Smooth muscle cell (in vitro differentiated cells): ENCODE measurements at regions not wholly inside any gene's neighbourhood (a gene's known extent, or its start where the extent isn't known, plus 50 kb on each side); places are given as distances from the start of the nearest gene placed in this dataset.
"Not testable (repeated sequence)": the region's sequence is repeated elsewhere in the genome, so short reads cannot be mapped to it uniquely, and the experiment has no call there.

Experiments used
- DNase-seq: peaks from one replicate; lab custom pipeline; 2025; ENCODE audit not compliant: unreplicated experiment; lab: John Stamatoyannopoulos, UW
- H2AFZ ChIP-seq: fragments of 200-600 bp; sonication (generic); 2 replicates; pipeline ENCODE4 v1.6.0; 2016; ENCODE audit warnings: antibody characterized with exemption, low read depth, mild to moderate bottlenecking
- H3F3A ChIP-seq: fragments of 200-600 bp; sonication (generic); 2 replicates; pipeline ENCODE4 v1.6.0; 2017; ENCODE audit warnings: antibody characterized with exemption, low read depth
- H3K27ac ChIP-seq: fragments of 200-600 bp; sonication (generic); 2 replicates; pipeline ENCODE4 v1.5.1; 2016; ENCODE audit warnings: low read depth, mild to moderate bottlenecking
- H3K27me3 ChIP-seq: fragments of 200-600 bp; sonication (generic); 2 replicates; pipeline ENCODE4 v1.6.1; 2016; ENCODE audit warnings: low read depth, mild to moderate bottlenecking
- H3K36me3 ChIP-seq: fragments of 200-600 bp; sonication (generic); 2 replicates; pipeline ENCODE4 v1.5.1; 2016; ENCODE audit warnings: low read depth
- H3K4me1 ChIP-seq: fragments of 200-600 bp; sonication (generic); 2 replicates; pipeline ENCODE4 v1.5.1; 2016; ENCODE audit warnings: low read depth
- H3K4me2 ChIP-seq: fragments of 200-600 bp; sonication (generic); 2 replicates; pipeline ENCODE4 v1.6.0; 2016; ENCODE audit warnings: mild to moderate bottlenecking
- H3K4me3 ChIP-seq: fragments of 200-600 bp; sonication (generic); 2 replicates; pipeline ENCODE4 v1.5.1; 2016; ENCODE audit warnings: mild to moderate bottlenecking
- H3K79me2 ChIP-seq: fragments of 200-600 bp; sonication (generic); 2 replicates; pipeline ENCODE4 v1.6.0; 2016; ENCODE audit warnings: low read depth, mild to moderate bottlenecking
- H3K9ac ChIP-seq: fragments of 200-600 bp; sonication (generic); 2 replicates; pipeline ENCODE4 v1.6.0; 2016; ENCODE audit warnings: low read depth
- H3K9me3 ChIP-seq: fragments of 200-600 bp; sonication (generic); replicated peaks from 2 replicates; pipeline ENCODE4 v1.5.1; 2016; ENCODE audit warnings: low read depth
- H4K20me1 ChIP-seq: fragments of 200-600 bp; sonication (generic); 2 replicates; pipeline ENCODE4 v1.6.0; 2016; ENCODE audit warnings: low read depth
- CTCF ChIP-seq: fragments of 200-600 bp; sonication (generic); IDR thresholded peaks from 2 replicates; pipeline ENCODE4 v1.5.1; 2017; ENCODE audit warnings: borderline replicate concordance, mild to moderate bottlenecking, antibody characterized with exemption; ENCODE audit not compliant: insufficient read depth, poor library complexity, severe bottlenecking
- WGBS: methylation state at CpG from one replicate; pipeline ENCODE4 v1.1.7; 2016; ENCODE audit warnings: low lambda C conversion rate; 5-methylcytosine and 5-hydroxymethylcytosine counted together

- not testable (repeated sequence) for H3K9me3 ChIP-seq, H3K27me3 ChIP-seq, H4K20me1 ChIP-seq, H3K4me2 ChIP-seq, H3K27ac ChIP-seq, H3K4me1 ChIP-seq, H2AFZ ChIP-seq, H3K79me2 ChIP-seq, H3K36me3 ChIP-seq, H3F3A ChIP-seq, H3K4me3 ChIP-seq, H3K9ac ChIP-seq, DNase-seq
- 90% methylated on average over 3 of the region's 3 CpGs for WGBS
Measured at GRCh38 chr6:104676679-104677078, 183.0 kb downstream of the HACE1 start.

DNA sequence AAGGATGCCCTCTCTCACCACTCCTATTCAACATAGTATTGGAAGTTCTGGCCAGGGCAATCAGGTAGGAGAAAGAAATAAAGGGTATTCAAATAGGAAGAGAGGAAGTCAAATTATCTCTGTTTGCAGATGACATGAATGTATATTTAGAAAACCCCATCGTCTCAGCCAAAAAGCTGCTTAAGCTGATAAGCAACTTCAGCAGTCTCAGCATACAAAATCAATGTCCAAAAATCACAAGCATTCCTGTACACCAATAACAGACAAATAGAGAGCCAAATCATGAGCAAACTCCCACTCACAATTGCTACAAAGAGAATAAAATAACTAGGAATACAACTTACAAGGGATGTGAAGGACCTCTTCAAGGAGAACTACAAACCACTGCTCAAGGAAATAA, 184.6 kb downstream of the HACE1 start:
- H4K20me1 ChIP-seq, H3K4me2 ChIP-seq, H2AFZ ChIP-seq, DNase-seq, H3K27me3 ChIP-seq, H3K27ac ChIP-seq, H3K9me3 ChIP-seq, H3F3A ChIP-seq, H3K4me3 ChIP-seq, H3K9ac ChIP-seq, H3K4me1 ChIP-seq, H3K36me3 ChIP-seq, H3K79me2 ChIP-seq: not testable (repeated sequence)
- 100% methylated on average over 1 of the region's 1 CpG for whole genome bisulfite sequencing

DNA sequence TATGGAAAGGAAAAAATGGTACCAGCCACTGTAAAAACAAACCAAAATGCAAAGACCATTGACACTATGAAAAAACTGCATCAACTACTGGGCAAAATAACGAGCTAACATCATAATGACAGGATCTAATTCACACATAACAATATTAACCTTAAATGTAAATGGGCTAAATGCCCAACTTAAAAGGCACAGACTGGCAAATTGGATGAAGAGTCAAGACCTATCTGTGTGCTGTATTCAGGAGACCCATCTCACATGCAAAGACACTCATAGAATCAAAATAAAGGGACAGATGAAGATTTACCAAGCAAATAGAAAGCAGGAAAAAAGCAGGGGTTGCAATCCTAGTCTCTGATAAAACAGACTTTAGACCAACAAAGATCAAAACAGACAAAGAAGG, 186.6 kb downstream of the HACE1 start:
- not testable (repeated sequence) for H3K4me2 ChIP-seq, H3K4me1 ChIP-seq, H3K9me3 ChIP-seq, H2AFZ ChIP-seq, H3F3A ChIP-seq, H3K27me3 ChIP-seq, H4K20me1 ChIP-seq, H3K36me3 ChIP-seq, H3K27ac ChIP-seq, DNase-seq, H3K79me2 ChIP-seq, H3K4me3 ChIP-seq, H3K9ac ChIP-seq
- WGBS: 90% methylated on average over 1 of the region's 1 CpG

DNA sequence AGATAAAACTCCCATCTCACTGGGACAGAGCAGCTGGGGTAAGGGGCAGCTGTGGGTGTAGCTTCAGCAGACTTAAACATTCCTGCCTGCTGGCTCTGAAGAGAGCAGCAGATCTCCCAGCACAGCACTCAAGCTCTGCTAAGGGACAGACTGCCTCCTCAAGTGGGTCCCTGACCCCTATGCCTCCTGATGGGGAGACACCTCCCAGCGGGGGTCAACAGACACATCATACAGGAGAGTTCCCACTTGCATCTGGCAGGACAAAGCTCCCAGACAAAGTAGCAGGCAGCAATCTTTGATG, 188.2 kb downstream of the HACE1 start:
- 100% methylated on average over 1 of the region's 1 CpG for WGBS
- not testable (repeated sequence) for H4K20me1 ChIP-seq, DNase-seq, H3K9ac ChIP-seq, H3K4me3 ChIP-seq, H3K79me2 ChIP-seq, H3K4me1 ChIP-seq, H3F3A ChIP-seq, H3K4me2 ChIP-seq, H3K9me3 ChIP-seq, H3K36me3 ChIP-seq, H3K27me3 ChIP-seq, H2AFZ ChIP-seq, H3K27ac ChIP-seq

- H2AFZ ChIP-seq, DNase-seq, H3K4me2 ChIP-seq, H3K36me3 ChIP-seq, H3K27me3 ChIP-seq, H3K79me2 ChIP-seq, H3K4me1 ChIP-seq, H3K27ac ChIP-seq, H3K4me3 ChIP-seq, H3F3A ChIP-seq, H4K20me1 ChIP-seq, H3K9me3 ChIP-seq, H3K9ac ChIP-seq: not testable (repeated sequence)
- WGBS: 80% methylated on average over 17 of the region's 17 CpGs
Measured at GRCh38 chr6:104670834-104671590, 188.7 kb downstream of the HACE1 start.

- Histone ChIP-seq H4K20me1 (no peaks in the 10 kb centered on the region), H3K27me3 (no peaks in the 10 kb centered on the region), H3K36me3 (peaks cover 3% of the 10 kb centered on the region), H3K27ac (no peak overlapping the region), H3K4me1 (no peaks in the 10 kb centered on the region), H3K9me3 (peaks cover under 1% of the 10 kb centered on the region), H2AFZ (no peak overlapping the region), H3F3A (no peaks in the 10 kb centered on the region), H3K4me3 (no peak overlapping the region), H3K79me2 (no peaks in the 10 kb centered on the region), H3K9ac (no peak overlapping the region), H3K4me2 (no peak overlapping the region)
- 97% methylated on average over 5 of the region's 5 CpGs for WGBS
- TF ChIP-seq CTCF: no peak
- no peak for DNase-seq
Measured at GRCh38 chr6:104669483-104669882, 190.2 kb downstream of the HACE1 start.
